ENCODE measurements at regions not wholly inside any gene's neighbourhood (a gene's known extent, or its start where the extent isn't known, plus 50 kb on each side); places are given as distances from the start of the nearest gene placed in this dataset.

DNA sequence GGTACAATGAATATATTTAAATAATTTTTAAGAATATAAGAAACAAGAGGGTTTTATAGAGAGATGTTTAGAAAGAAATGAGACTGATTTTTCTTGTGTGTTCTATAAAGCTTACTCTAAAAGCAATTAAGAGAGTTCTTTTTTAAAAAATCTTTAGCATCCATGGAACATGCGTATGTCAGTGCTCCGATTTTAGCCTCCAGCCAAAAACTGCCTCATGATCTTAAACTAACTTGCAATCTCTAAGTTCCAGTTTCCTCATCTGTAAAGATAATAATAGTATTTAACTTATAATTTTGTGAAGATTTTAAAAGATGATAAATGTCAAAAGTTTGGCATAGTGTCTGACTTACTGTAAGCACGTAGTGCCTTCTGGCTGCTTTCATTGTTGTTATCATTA, 448.7 kb downstream of the EPHA4 start:
- TF ChIP-seq, protein P1, sequence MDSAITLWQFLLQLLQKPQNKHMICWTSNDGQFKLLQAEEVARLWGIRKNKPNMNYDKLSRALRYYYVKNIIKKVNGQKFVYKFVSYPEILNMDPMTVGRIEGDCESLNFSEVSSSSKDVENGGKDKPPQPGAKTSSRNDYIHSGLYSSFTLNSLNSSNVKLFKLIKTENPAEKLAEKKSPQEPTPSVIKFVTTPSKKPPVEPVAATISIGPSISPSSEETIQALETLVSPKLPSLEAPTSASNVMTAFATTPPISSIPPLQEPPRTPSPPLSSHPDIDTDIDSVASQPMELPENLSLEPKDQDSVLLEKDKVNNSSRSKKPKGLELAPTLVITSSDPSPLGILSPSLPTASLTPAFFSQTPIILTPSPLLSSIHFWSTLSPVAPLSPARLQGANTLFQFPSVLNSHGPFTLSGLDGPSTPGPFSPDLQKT (IDR thresholded peaks at IDR 0.05; ENCODE audit: borderline replicate concordance, low read depth, low read length) = no peak
- TF ChIP-seq, protein P2, sequence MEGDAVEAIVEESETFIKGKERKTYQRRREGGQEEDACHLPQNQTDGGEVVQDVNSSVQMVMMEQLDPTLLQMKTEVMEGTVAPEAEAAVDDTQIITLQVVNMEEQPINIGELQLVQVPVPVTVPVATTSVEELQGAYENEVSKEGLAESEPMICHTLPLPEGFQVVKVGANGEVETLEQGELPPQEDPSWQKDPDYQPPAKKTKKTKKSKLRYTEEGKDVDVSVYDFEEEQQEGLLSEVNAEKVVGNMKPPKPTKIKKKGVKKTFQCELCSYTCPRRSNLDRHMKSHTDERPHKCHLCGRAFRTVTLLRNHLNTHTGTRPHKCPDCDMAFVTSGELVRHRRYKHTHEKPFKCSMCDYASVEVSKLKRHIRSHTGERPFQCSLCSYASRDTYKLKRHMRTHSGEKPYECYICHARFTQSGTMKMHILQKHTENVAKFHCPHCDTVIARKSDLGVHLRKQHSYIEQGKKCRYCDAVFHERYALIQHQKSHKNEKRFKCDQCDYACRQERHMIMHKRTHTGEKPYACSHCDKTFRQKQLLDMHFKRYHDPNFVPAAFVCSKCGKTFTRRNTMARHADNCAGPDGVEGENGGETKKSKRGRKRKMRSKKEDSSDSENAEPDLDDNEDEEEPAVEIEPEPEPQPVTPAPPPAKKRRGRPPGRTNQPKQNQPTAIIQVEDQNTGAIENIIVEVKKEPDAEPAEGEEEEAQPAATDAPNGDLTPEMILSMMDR (tag by site-specific recombination; IDR thresholded peaks at IDR 0.05) = no peak
- TF ChIP-seq ZNF670 (tag by site-specific recombination; IDR thresholded peaks at IDR 0.05; ENCODE audit: low read depth) = no peak
